ENCODE measurements at regions not wholly inside any gene's neighbourhood (a gene's known extent, or its start where the extent isn't known, plus 50 kb on each side); places are given as distances from the start of the nearest gene placed in this dataset.

DNA sequence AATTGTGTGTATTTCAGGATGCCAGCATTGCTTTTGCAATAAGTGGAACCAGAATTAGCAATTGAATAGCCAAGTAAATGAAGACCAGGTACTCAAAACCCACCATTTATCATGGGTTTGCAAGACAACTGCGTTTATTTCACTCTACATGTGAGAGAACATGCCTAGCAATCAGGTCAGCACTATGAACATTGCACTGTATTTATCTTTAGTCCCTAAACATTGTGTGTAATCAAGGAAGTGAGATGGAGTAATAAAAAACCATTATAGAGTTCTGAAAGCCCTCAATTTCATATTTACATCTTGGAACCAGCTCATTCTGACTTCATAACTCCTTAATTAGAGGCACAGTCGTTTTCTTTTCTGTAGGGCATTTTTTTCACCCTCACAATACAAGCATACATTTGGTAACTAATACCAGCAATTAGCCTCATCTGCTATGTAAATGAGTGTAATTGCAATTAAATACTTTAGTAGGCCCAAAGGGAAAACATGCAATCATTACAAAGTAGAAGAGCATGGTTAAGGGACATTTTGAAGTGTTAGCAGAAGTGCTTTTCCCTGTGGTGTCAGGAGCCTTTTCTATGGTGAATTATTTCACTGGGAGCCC, 153.1 kb upstream of the DPH6 start:
- Histone ChIP-seq H3K9me3 (replicated peaks; ENCODE audit: control insufficient read depth, insufficient read depth, low read depth, low read length) (no peaks in the 10 kb centered on the region), H3K9ac (ENCODE audit: insufficient read depth in 1 of 2, low read depth in 2 of 2, low read length in 2 of 2) (no peak overlapping the region), H3K9me1 (ENCODE audit: control insufficient read depth, insufficient read depth, low read length) (no peaks in the 10 kb centered on the region), H3K4me2 (ENCODE audit: insufficient read depth, low read length) (no peak overlapping the region), H3K79me2 (ENCODE audit: control insufficient read depth, insufficient read depth, low read length) (no peaks in the 10 kb centered on the region), H2AFZ (ENCODE audit: low read depth, low read length) (peak overlapping the region; percentile 66), H3K27me3 (ENCODE audit: control insufficient read depth in 2 of 2, insufficient read depth in 2 of 2, low read length in 2 of 2) (no peaks in the 10 kb centered on the region), H3K27ac (ENCODE audit: extremely low read depth, low read depth, low read length) (no peak overlapping the region), H3K36me3 (ENCODE audit: control insufficient read depth, insufficient read depth, low read length) (no peaks in the 10 kb centered on the region), H4K20me1 (replicated peaks; ENCODE audit: control insufficient read depth, insufficient read depth, low read length) (no peaks in the 10 kb centered on the region), H3K4me1 (replicated peaks in 1 of 2; ENCODE audit: control insufficient read depth in 2 of 2, insufficient read depth in 2 of 2, low read length in 2 of 2) (peaks cover 0 to 10% of the 10 kb centered on the region in 2 experiments; a peak in 3 of 5 replicates), H3K4me3 (no peak overlapping the region)
- in situ Hi-C loops (cut with MboI), result no loop called here
- TF ChIP-seq TOE1 (IDR thresholded peaks at IDR 0.05; ENCODE audit: borderline replicate concordance), result no peak
- TF ChIP-seq TOE1 (CRISPR knock-in tag; IDR thresholded peaks at IDR 0.05; ENCODE audit: borderline replicate concordance, low read depth), result no peak
- no peak for TF ChIP-seq PHF20 (IDR thresholded peaks at IDR 0.05; ENCODE audit: partially characterized antibody)
- TF ChIP-seq ZNF175 (CRISPR knock-in tag; IDR thresholded peaks at IDR 0.05; ENCODE audit: low read depth), result no peak
- TF ChIP-seq HDGF (IDR thresholded peaks at IDR 0.05), result no peak
- no peak for TF ChIP-seq IRF1 (CRISPR knock-in tag; IDR thresholded peaks at IDR 0.05; ENCODE audit: borderline replicate concordance)
- TF ChIP-seq, protein P1, sequence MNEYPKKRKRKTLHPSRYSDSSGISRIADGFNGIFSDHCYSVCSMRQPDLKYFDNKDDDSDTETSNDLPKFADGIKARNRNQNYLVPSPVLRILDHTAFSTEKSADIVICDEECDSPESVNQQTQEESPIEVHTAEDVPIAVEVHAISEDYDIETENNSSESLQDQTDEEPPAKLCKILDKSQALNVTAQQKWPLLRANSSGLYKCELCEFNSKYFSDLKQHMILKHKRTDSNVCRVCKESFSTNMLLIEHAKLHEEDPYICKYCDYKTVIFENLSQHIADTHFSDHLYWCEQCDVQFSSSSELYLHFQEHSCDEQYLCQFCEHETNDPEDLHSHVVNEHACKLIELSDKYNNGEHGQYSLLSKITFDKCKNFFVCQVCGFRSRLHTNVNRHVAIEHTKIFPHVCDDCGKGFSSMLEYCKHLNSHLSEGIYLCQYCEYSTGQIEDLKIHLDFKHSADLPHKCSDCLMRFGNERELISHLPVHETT (CRISPR knock-in tag; conservative IDR thresholded peaks at IDR 0.05 in 1 of 2, IDR thresholded peaks at IDR 0.05 in 1 of 2), result no peak
- no peak for TF ChIP-seq KLF13 (tag; IDR thresholded peaks at IDR 0.05; ENCODE audit: borderline replicate concordance, low read depth)
- TF ChIP-seq KAT7 (CRISPR knock-in tag; IDR thresholded peaks at IDR 0.05; ENCODE audit: borderline replicate concordance), result no peak
- no peak for TF ChIP-seq CBX1 (IDR thresholded peaks at IDR 0.05; ENCODE audit: low read depth)
- TF ChIP-seq FOSL1 (tag; conservative IDR thresholded peaks at IDR 0.05), result no peak
- no peak for TF ChIP-seq ZNF583 (CRISPR knock-in tag; IDR thresholded peaks at IDR 0.05)
- no peak for TF ChIP-seq POLR2A (conservative IDR thresholded peaks at IDR 0.05)
- TF ChIP-seq ILF3 (IDR thresholded peaks at IDR 0.05; ENCODE audit: borderline replicate concordance), result no peak
- TF ChIP-seq ZBTB43 (CRISPR knock-in tag; IDR thresholded peaks at IDR 0.05), result no peak
- FAIRE-seq (no peak), ATAC-seq (no peak), DNase-seq (ENCODE audit: extremely low read depth in 1 of 4, low spot score in 3 of 4) (no peak)
- 15% methylated on average over 2 of the region's 2 CpGs for WGBS (ENCODE audit: insufficient coverage, low coverage, missing lambda C conversion rate)
- CTCF ChIA-PET (ENCODE audit: low intra/inter-chr PET ratio), result no interaction called here
- intact Hi-C loops (cut with micrococcal nuclease), result no loop called here
- POLR2A ChIA-PET, result interaction anchor here (1.1 kb wide), 1 partner anchor 14 kb away, joined by 4 read pairs; no protein-coding TSS in a partner anchor
- no TSS peak for BruUV-seq (replicated peaks)
